ENCODE measurements at regions not wholly inside any gene's neighbourhood (a gene's known extent, or its start where the extent isn't known, plus 50 kb on each side); places are given as distances from the start of the nearest gene placed in this dataset.
A peak's percentile ranks its signal among the peaks of the same experiment; 100 is the strongest.
"Not testable (repeated sequence)": the region's sequence is repeated elsewhere in the genome, so short reads cannot be mapped to it uniquely, and the experiment has no call there.

DNA sequence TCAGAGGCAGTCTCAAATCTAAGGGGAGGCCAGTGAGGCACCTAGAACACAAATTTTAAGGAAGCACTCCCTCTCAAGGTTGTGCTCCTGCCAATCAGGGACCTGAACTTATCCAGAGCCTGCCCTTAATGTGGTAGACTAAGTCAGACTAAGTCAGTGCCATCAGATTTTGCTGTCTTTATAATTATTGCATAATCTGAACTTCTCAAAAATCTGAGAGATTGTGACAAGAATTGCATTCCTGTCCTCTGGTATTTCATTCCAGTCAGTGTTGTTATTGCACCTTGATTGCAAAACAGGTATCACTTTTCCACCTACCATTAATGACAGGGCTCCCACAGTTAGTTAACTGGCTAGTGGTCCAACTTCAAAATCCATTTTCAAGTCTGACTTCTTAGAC is 197.1 kb upstream of the HCN1 start:
- DNase-seq, result no peak

DNA sequence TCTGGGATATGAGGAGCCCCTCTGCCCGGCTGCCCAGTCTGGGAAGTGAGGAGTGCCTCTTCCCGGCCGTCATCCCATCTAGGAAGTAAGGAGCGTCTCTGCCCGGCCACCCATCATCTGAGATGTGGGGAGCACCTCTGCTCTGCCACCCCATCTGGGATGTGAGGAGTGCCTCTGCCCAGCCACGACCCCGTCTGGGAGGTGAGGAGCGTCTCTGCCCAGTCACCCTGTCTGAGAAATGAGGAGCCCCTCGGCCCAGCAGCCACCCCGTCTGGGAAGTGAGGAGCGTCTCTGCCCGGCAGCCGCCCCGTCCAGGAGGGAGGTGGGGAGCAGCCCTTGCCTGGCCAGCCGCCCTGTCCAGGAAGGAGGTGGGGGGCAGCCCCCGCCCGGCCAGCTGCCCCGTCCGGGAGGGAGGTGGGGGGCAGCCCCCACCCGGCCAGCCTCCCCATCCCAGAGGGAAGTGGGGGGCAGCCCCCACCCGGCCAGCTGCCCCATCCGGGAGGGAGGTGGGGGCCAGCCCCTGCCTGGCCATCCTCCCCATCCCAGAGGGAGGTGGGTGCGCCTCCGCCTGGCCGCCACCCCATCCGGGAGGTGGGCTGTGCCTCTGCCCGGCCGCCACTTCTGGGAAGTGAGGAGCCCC is 194.4 kb upstream of the HCN1 start:
- DNase-seq, result not testable (repeated sequence)

DNA sequence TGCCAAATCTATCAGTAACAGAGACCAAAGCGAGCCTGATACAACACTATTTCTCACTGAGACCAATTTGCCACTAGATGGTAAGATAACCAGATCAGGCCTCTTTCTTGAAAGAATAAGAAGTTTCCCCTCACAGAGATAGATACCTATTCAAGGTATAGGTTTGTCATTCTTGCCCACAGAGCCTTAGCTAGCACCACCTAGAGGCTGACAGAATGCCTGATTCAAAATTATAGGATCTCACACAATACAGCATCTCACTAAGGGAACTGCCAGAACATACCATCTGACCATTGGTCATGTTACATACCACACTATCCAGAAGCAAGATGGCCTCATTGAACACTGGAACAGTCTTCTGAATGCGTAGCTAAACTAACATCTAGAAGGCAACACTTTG is 166.6 kb upstream of the HCN1 start:
- no peak for DNase-seq

DNA sequence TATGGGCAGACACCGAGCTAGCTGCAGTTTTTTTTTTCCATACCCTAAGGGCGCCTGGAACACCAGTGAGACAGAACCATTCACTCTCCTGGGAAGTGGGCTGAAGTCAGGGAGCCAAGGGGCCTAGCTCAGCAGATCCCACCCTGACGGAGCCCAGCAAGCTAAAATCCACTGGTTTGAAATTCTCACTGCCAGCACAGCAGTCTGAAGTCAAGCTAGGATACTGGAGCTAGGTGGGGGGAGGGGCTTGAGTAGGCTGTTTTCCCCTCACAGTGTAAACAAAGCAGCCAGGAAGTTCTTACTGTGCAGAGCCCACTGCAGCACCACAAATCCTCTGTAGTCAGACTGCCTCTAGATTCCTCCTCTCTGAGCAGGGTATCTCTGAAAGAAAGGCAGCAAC is 151.7 kb upstream of the HCN1 start:
- no peak for DNase-seq

DNA sequence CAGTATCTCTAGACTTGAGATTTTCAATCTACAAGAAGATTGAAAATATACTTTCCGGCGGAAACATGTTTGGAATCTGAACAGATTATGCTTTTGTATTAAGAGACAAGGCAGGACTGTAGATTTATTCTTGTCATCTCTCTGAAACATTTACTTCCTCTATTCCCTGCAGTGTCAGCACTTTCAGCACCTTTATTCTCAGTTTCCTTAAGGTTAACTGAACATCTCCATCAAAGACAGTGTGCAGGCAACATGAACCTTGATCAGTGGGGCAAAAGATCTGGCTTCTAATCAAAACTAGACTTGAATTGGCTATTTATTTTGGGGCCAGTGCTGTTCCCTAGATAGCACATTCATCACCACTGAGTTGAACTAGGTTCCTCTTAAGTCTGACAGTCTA is 129.9 kb upstream of the HCN1 start:
- DNase-seq, result no peak

DNA sequence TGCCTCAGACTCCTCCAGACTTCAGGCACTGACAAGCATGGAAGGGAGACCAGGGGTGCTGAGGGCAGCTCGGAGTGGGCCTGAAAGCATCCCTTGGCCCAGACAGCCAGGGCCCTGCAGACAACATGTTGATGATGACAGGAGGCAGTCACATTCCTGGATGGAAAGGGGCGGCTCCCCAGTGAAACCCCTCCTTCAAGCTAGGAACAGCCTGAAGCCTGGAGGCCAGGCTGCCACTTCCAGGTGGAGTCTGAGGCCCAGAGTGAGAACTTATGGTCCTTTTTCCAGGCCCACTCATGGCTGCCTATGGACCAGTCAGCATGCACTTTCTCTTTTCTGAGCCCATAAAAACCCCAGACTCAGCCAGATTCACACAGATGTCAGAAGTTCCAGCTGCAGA is 104.2 kb upstream of the HCN1 start:
- no peak for DNase-seq

DNA sequence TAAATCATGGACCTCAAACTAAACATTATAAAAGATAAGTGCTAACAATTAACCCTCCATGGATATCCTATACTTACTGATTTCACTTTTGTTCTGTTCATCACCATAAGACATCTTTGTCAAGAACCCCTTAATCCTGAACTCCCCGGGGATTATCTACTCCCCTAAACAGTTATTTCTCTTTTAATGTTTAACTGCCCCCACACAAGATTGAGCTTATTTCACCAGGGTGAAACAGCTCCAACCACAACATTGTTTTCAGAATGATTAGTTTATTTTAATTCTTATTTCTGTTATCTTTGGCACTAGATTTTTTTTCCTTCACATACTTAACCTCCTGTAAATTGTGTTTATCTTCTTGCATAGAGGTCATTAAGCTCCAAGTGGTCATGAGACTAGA is 103.2 kb upstream of the HCN1 start:
- DNase-seq, result no peak

DNA sequence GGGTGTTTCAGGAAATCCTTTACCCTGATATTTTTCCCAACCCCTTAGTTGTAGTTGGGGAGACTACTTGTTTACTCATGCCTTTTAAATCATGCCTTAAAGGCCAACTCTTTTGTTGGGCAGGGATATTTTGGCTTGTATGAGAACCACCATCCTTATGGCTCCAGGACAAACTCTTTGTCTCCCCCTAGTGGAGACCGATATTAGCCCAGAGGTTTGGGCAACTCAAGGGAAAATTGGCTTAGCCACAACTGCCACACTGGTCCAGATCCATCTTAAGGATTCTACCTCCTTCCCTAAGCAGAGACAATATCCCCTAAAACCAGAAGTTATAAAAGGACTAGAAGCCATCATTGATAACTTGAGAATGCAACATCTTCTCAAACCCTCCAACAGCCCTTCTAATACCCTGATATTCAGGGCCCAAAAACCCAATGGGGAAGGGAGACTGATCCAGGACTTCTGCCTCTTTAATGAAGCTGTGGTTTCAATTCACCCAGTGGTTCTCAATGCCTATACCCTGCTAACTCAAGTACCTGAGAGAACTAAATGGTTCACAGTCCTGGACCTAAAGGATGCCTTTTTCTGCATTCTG is 100.9 kb upstream of the HCN1 start:
- DNase-seq, result no peak

DNA sequence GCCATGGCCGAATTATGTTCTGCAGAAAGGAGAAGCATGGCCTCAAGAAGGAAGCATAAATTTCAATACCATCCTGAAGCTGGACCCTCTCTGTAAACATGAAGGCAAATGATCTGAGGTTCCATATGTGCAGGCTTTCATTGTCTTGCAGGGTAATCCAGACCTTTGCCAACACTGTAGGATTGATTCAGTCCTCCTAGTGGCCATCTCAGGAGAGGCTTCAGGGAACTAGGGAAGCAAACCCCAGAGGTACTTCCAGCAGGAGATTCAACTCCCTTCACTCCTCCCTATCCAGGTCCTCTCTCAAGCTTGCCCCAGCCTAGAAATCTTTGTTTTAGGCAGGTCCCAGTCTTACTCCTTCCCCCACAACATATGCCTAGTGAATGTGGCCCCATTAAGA is 99.3 kb upstream of the HCN1 start:
- no peak for DNase-seq

DNA sequence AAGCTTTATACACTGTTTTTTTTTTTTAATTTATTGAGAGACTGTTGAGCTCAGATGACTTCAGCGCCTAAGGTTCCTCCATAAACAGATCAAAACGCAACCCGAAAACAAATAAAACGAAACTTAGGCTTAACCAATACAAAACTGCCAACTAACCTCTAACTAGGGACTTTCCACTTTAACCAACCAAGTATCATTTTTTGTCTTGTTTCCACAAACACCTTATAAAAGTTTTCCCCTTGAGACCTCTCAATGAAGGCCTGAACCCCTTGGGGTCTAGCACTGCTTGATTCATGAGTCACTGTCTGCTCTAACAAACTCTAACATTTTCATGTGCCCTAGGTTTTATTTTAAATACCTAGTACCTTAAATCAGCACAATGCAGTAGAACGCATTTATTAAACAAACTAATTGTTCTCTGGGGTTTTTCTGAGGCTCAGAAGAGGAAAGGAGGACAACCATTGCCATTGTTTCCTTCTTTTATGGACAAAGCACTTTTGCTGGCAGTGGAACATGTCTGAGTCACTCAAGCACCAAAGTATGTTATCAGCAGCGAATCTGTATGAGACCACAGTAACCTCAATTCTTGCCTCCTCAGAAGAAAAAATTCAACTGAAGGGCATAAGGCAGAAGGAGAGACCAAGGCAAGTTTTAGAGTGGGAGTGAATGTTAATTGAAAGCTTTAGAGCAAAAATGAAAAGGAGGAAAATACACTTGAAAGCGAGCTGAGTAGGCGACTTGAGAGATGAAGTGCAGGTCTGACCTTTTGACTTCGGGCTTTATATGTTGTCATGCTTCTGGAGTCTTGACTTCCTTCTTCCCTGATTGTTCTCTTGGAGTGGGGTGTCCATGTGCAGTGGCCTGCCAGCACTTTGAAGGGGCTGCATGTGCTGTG is 97.7 kb upstream of the HCN1 start:
- DNase-seq, result no peak

DNA sequence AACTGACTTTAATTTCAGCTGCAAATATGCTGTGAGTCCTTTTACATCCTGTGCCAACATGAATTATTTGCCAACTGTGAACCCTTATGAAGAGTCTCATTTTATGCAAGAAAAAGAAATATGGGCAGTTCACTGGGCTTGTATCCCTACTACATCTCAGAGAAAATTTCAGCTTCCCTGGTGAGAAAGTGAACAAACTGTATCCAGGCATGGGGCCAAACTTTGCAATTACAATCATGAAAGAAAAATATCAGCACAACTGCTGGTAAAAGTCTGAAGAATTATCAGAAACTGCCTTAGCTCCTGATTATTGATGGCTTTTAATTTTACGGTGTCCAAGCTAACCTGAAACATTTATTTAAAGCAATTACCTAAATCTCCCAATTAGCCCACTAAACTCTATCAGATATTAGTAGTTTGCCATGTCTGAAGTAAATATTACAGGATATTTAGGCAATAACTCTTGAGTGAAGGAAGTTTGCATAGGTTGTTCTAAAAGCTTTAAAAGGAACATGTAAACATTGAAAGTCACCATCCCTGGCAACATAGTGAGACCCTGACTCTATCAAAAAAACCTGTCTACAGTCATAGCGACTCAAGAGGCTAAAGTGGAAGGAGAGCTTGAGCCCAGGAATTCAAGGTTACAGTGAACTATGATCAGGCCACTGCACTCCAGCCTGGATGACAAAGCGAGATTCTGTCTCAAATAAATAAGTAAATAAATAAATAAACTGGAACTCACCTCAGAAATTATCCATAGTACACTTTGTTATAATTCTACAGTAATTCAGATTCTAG is 83.9 kb upstream of the HCN1 start:
- DNase-seq, result no peak

DNA sequence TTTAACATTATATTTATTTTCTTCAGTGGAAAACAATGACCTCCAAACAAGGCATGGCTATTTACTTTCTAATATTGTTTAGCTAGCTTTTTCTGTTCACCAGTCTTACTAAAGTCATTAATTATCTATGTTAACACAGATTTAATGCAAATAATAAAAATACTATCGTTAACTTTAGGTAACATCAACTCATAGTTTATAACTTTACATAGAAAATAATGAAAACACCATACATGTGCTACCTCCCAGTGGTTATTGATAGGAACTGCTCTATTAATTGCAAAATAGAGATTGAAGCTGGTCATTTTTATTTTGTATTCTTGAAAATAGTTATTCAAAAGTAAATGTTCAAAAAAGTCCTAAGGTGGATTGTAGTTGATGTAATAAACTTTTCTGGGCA is 78.3 kb upstream of the HCN1 start:
- peak in 1 of 2 donors; percentile 4 for DNase-seq

DNA sequence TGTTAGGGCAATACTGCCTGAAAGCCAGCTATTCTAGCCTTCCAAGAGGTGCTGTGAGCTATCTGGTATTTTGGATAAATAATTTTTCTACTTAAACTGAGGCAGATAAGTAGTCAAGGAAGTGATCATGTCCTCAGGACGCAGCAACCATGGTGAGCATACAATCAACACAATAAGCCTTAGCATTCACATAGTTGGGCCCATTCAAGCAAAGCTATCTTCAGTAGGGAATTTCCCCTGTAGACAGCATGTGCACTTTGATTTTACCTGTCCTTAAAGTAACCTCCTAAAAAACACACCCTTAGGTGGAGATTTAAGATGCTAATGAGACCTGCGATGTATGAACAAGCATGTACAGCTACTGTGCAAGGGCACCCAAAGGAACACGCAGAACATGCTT is 76.2 kb upstream of the HCN1 start:
- no peak for DNase-seq

DNA sequence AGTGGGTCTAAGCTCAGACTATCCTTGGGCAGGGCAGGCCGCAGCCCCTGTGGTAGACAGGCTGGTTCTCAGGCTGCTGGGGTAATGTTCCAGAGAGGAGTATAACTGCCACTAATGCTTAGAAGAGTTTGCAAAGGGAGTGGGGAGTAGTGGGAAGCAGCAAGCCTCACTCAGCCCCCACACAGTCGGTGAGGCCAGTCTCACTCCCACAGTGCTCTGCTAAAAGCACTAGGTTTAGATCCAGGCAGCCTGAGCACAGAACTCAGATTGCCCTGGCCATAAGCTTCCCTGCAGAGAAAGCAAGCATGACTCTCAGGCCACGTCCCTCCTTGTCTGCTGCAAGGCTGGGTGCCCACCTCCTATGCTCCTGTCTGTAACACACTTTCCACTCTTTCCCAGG is 69.4 kb upstream of the HCN1 start:
- no peak for DNase-seq

DNA sequence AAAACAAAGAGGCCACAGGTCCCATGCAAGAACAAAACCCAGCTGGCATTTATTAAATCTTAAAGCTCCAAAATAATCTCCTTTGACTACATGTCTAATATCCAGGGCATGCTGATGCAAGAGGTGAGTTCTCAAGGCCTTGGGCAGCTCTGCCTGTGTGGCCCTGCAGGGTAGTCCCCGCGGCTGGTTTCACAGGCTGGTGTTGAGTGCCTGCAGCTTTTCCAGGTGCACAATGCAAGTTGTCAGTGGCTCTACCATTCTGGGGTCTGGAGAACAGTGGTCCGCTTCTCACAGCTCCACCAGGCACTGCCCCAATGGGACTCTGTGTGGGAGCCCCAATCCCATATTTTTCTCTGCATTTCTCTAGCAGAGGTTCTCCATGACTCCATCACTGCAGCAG is 54.4 kb upstream of the HCN1 start:
- no peak for DNase-seq

DNA sequence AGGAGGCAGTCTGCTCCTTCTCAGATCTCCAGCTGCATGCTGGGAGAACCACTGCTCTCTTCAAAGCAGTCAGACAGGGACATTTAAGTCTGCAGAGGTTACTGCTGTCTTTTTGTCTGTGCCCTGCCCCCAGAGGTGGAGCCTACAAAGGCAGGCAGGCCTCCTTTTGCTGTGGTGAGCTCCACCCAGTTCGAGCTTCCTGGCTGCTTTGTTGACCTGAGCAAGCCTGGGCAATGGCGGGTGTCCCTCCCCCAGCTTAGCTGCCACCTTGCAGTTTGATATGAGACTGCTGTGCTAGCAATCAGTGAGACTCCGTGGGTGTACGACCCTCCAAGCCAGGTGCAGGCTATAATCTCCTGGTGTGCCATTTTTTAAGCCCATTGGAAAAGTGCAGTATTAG is 52.3 kb upstream of the HCN1 start:
- not testable (repeated sequence) for DNase-seq

All from hippocampal formation (tissue), 2 donors.